Midbrain (tissue), 1 donor: ENCODE measurements at regions not wholly inside any gene's neighbourhood (a gene's known extent, or its start where the extent isn't known, plus 50 kb on each side); places are given as distances from the start of the nearest gene placed in this dataset.
"Not testable (repeated sequence)": the region's sequence is repeated elsewhere in the genome, so short reads cannot be mapped to it uniquely, and the experiment has no call there.

Experiments
- DNase-seq: peaks from one replicate; lab custom pipeline; 2025; lab: John Stamatoyannopoulos, UW

DNA sequence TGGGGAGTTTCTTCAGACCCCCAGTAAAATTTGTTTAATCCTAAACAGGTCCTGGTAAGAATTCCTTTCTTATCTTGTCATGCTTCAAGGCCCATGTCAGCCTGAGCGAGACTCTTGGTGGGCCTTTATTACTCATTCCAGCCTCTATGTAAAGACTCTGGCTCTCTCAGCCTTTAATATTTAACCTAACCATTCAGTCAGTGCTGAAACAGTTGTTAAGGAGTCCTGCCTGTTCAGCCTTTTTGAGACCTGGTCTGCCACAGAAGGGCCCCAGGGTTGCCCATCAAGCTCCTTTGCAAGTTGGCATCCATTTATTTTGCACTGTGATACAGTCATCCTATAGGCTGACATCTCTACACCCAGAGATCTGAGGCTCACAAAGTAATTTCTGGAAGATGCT, 107.7 kb upstream of the VANGL1 start:
- DNase-seq: no peak

DNA sequence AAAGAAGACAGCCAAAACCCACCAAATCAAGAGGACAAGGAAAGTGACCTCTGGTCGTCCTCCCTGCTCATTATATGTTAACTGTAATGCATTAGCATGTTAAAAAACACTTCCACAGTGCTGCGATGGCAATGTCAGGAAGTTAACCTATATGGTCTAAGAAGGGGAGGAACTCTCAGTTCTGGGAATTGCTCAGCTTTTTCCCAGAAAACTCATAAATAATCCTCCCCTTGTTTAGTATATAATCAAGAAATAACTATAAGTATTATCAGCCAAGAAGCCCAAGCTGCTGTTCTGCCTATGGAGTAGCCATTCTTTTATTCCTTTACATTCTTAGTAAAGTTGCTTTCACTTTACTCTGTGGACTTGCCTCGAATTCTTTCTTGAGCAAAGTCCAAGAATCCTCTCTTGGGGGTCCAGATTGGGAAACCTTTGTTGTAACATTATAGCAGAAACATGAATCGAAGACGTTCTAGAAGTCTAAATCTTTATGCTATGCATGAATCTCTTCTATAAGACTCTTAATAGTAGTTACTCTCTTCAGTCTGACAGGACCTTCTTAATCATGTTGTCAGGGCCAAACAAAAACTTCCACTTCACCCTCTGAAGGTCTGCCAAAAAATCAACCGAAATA, 110.0 kb upstream of the VANGL1 start:
- DNase-seq: no peak

DNA sequence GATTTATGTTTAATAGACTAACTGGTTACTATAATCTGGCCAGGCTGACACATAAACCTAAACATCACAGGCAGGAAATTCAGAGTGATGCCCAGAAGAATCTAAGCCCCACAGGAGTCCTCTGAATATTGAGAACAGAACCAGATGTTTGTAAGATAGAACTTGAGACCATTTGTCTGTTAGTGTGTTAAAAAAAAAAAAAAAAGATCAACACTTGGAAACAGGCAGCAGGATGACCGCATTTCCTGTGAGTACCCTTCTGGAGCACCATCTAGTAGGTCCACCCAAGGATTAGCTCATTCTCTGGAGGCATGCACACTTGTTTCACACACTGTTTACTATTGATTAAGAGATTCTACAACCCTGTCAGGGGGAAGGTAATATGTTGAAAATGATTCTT, 111.4 kb upstream of the VANGL1 start:
- DNase-seq: no peak

DNA sequence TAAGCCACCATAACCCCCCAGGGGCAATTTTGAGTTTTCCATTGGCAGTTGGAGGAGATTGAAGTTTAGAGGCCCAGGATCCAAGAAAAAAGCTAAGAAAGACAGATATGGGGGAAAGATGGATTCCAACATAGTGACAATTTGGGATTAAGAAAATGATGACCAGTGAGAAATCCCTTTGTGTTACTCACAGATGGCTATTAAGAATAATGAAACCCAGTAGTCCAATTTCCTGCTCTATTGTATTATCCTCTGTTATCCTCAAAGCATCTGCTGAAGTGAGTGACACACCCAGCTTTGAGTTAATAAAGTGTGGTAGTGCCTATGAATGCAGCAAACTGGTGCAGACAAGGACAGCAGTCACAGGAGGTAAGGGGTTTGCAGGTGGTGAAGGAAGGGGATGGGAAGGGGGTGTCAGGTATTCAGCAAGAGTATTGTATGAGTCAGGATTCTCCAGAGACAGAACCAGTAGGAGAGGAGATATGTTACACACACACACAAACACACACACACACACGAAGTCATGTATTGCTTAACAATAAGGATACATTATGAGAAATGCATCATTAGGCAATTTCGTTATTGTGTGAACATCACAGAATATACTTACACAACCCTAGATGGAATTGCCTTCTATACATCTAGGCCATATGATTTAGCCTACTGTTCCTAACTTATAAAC, 112.4 kb upstream of the VANGL1 start:
- no peak for DNase-seq

DNA sequence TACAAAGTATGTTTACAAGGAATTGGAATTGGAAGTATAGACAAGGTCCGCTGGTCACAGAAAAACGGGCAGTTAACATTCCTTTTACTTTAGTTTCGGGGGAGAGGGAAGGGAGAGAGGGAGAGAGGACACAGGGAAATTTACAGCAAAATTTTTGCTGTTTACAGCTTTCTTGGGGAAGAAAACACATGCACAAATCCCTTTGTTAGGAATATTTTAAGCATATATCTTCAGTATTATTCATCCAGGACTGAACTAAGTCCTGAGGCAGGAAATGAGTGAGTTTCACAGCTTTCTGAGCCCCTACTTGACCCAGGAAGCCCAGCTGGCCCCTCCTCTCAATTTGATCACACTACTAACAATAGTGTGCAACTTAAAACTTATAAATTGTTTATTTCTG, 113.4 kb upstream of the VANGL1 start:
- not testable (repeated sequence) for DNase-seq

DNA sequence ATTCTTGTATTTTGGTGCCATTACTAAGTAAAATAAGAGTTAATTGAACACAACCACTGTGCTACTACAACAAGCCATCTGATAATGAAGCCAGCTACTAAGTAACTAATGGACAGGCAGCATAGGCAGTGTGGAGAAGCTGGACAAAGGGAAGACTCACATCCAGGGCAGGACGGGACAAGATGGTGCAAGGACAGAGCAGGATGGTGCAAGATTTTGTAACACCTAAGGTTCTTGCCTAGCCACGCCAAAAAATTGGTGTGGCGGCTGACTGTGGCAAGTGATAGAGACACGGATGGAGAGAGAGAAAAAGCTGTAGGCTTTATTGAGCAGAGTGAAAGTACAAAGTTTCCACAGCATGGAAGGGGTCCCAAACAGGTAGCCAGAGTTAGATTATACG, 114.0 kb upstream of the VANGL1 start:
- DNase-seq: no peak

DNA sequence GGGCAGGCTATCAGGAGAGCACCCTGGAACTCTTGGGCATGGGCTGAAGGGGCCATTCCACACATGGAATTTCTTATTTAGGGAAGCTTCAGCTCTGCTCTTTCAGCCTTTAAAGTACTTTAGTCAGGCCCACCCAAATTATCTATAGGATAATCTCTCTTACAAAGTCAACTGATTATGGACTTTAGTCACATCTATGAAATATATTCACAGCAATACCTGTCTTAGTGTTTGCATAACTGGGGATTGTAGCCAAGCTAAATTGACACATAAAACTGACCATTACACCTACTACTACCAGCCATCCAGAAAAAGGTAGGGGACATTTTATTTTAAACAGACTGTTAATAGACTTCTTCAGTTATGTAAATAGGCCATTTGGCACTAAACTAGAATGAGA, 114.9 kb upstream of the VANGL1 start:
- no peak for DNase-seq

DNA sequence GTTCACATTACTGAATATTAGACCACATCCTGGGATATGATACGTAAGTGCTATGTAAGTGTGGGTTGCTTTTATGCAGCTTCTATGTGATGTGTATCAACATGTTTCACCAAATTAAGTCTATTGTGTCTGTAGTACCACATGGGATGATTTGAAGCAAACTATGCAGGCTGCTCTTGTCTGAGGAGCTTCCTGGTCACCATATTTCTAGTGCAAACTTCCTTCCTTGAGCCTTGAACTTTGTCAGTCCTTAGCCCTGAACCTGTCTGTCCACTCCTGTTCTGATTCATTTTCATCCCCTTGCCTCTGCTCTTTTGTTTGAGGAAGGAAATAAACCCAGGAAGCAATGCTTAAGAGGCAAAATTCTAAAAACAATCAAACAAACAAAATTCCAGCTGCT, 117.5 kb upstream of the VANGL1 start:
- no peak for DNase-seq

DNA sequence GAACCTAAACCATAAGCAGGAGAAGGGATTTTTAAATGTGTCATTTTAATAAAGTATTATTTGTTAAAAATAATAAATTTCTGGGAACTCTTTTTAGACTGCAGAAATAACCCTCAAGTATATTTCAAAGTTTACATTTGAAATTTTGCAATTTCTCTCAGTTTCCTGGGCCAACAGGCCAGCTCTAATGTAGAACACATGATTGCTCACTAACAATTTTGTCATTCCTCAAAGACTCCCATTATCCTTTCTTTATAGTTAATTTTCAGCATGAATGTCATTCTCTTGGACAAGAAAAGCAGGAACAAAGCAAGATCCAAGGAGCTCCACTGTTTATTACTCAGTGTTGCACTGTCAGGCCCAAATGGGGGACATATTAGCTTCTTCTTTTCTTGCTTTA, 119.4 kb upstream of the VANGL1 start:
- DNase-seq: no peak

DNA sequence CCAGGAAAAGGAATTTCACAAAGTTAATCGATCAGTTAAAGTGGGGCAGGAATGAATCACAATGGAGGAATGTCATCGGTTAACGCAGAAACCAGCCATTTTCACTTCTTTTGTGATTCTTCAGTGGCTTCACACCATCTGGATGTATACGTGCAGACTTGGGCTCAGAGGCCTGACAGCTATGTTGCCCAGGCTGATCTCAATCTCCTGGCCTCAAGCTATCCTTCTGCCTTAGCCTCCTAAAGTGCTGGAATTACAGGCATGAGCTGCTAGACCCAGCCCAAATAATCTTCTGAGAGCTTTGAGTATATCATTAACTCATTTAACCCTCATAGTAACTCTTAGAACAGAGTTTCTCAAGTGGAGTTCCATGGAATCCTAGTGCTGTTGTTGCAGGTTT, 126.5 kb upstream of the VANGL1 start:
- DNase-seq: no peak

DNA sequence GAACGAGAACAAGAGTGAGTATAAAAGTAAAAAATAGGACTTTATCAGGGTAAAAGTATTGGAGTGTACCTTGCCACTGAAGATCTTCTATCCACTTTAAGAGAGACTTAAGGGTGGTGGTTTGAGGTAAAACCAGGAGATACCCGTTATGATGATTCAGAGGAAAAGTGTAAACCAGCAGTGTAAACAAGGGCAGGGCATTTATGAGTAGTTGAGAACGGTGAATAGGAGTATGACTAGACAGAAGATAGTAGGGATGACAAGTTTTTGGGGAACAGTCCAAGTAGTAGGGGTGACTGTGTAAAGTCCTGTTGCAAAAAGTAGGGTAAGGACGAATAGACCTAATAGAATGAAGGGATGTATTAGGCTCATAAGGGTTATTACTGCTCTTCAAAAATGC, 131.5 kb upstream of the VANGL1 start:
- DNase-seq: not testable (repeated sequence)

DNA sequence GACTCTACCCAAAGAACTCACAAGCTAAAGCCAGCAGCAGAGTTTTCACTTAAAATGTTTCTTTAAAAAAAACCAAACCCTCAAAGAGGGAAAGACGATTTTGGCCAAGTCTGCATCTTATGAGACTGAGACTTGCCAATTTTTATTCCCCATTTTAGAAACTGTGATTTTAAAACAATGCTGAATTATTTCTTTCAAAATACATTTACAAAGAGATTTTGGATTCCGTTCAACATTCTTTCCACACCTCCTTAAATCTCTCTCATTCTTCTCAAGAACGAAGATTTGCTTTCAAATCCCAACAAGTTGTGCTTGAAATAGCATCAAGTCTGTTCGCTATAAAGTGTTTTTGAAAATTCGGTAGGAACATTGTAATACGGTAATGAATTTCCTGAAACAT, 133.9 kb upstream of the VANGL1 start:
- no peak for DNase-seq

DNA sequence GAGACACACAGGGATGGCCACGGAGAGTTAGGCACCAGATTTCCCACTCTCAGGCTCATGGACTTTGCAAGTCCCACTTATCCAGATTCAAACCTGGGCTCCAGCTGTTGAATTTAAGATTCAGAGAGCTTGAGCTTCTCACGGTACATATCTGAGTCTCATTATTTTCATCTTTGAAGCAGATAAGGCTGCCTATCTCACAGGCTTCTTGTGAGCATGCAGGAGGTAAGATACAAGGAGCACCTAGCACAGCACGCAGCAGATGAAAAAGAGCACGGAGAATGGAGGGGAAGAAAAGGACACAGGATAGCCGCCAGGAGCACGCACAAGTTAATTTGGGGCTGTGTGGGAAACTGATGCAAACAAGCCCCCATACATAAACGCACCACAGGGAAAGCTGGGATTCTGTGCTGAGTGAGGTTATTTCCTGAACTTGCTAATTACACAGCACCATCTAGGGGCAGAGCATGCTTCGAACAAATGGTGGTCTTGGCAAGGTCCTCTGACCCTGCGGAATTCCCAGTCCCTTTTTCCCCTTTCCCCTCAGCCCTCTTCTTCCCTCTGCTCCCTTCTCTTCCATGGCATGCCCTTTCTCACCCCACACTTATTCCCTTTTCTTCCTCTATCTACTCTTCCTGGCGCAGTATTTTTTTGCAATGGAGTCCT, 134.7 kb upstream of the VANGL1 start:
- no peak for DNase-seq

DNA sequence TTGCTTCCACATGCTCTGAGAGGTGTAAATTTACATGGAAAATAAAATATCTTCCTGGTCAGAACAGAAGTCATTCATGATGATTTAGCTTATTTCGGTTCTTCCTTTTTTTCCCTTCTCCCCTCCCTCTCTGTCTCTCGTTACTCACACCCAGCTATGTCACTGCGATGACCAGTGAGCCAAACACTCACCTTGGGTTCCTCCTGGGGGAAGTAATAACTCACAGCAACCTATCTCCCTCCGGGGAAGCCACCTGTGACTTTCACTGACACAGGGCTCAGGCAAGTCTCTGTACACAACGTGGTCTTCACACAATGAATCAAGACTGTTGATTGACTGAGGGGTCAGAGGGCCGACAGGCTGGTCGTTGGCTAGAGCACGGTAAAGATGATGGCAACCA, 135.3 kb upstream of the VANGL1 start:
- DNase-seq: no peak

DNA sequence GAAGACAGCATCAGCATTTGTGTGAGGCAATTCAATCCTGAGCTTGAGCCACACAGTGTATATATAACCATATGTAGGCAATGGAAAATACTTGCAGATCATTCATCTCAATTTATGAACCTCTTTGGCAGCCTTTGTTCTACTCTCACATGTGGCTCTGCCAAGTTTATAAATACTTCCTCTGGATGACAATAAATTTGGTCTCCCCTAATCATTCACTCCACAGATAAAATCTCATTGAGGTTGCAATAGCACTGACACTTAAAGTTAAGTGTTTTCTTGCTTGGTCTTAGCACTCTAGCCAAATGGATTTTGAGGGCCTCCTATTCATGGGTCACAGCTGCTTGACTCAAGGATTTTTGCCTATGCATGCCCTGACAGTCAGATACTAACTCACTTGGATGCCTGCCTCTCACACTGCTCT, 136.6 kb upstream of the VANGL1 start:
- DNase-seq: no peak

DNA sequence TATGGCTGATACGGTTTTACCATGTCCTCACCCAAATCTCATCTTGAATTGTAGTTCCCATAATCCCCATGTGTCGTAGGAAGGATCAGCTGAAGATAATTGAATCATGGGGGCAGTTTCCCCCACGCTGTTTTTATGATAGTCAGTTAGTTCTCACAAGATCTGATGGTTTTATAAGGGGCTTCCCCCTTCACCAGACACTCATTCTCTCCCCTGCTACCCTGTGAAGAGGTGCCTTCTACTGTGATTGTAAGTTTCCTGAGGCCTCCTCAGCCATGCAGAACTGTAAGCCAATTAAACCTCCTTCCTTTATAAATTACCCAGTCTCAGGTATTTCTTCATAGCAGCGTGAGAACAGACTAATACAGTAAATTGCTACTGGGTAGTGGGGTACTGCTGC, 139.6 kb upstream of the VANGL1 start:
- not testable (repeated sequence) for DNase-seq

DNA sequence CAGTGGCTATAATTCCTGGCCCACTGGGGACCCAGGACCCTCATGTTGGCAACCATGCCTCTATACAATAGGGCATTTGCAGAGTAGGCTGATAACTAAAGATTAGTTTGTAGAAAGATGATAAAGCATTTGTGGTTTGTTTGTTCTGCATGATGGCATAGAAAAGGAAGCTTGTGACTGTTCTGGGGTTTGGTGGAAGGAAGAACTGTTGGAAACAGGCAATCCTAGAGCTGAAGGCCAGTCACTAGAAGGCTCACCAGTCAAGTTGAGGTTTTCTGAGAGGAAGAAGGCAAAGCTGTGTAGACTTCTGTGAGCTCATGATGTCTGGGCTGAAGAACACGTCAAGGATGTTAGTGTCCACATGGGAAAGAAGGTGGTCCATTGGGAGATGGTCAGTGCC, 140.3 kb upstream of the VANGL1 start:
- no peak for DNase-seq

DNA sequence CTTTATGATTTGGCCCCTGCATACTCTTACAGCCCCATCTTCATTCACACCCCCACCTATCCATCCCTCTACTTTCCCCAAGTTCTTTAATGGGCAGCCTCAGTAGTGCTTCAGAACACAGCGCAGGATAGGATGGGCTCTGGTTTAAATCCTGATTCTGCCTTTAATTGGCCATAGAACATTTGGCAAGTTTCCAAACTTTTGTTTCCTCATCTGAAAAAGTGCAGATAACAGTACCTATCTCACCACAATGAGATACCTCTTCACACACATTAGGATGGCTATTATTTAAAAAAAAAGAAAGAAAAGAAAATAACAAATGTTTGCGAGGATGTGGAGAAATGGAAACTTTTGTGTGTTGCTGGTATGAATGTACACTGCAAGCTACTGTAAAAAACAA, 142.5 kb upstream of the VANGL1 start:
- DNase-seq: no peak

DNA sequence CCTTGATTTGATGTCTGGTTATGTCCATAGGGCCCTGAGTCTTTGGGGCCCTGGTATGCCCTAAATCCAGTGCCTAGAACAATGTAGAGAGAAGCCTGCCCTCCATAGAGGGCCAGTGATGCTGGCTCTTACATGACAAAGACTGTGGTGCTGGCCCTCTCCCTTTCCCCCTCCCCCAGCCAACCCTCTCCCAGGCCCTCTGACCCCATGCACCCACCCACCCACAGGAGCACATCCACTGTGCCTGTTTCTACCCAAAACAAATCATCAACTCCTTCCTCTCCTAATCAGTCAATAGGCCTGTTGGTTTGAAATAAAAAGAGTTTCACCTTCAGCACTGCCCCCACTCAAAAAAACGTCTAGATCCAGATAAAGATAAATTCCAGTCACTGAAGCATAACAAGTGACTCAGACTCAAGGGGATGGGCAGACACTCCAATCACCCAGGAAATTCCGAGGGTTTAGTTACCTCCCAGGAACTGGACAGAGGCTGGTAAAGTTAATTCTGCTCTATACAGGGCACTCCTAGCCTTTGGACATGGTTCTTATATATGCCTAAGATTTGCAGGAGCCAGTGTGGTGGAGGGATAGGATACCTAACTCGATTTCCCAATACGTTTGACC, 144.8 kb upstream of the VANGL1 start:
- no peak for DNase-seq

DNA sequence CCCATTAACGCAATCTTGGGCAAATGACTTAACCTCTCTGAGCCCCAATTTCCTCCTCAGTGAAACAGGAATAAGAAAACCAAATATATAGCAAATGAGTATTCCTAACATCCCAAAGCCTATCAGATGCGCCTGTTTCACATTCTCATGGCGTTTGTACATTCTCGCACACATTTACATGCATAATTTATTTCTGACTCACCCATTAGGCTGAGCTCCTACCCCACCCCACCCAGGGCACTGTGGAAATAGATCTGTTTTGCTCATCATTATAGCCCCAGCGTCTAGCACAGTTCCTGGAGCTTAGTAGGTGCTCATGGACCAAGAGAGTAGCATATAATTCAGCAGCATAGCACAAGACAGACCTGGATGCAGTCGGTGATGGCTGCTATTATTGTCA, 146.1 kb upstream of the VANGL1 start:
- DNase-seq: no peak

DNA sequence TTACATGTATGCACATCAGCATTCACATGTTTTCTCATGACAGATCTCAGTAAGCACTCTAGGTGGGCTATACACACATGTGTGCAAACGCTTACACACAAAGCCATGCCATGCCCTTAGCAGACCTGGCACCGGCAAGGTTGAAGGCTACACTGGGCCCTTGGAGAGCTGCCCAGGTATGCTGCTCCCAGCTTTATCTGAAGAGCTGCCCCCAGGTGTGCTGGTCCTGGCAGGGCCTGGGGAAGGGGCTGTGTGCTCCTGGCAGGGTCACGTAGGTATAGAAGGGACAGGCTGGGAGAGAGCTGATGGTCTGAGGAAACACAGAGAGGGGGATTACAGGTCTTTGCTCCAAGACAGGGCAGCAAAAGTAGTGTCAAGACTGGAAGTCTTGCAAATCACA, 146.7 kb upstream of the VANGL1 start:
- DNase-seq: no peak

DNA sequence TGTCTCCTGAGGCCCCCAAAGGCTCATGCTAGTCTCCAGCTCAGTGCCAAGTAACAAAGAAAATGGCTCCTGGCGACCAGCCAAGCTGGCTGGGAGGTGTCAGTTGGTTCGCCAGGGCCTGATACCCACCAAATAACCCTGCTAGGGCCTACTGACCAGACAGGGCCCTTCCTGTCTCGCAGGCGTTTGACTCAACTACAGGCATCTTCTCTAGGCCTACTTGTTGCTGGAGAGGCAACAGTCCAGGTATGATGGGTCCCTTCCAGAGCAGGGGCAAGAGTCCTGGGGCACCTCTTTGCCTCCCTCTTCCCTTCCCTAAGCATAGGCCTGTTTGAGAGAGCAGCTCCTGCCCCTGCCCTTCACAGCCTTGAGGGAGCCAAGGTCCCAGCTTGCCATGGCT, 147.9 kb upstream of the VANGL1 start:
- no peak for DNase-seq

DNA sequence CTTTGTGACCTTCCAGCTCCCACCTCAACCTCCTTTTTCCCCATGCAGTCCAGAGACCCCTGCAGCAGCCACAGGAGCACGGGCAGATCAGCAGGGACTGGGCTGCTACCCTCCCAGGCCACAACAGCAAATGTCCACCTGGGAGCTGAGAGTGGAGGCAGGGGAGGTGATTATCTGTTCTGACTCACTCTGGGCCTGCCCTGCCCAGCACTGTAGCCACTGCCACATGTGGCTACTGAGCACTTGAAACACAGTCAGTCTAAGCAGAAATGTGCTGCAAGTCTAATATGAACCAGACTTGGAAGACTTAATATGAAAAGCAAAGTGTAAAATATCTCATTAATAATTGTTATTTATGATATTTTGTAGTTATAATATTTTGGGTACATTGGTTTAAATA, 148.9 kb upstream of the VANGL1 start:
- DNase-seq: no peak
